GM19238 (cell line): ENCODE measurements at regions not wholly inside any gene's neighbourhood (a gene's known extent, or its start where the extent isn't known, plus 50 kb on each side); places are given as distances from the start of the nearest gene placed in this dataset.

Experiments
- DNase-seq: peaks from one replicate; pipeline ENCODE4 v3.0.0; 2011; ENCODE audit warnings: low spot score; ENCODE audit not compliant: insufficient read length

DNA sequence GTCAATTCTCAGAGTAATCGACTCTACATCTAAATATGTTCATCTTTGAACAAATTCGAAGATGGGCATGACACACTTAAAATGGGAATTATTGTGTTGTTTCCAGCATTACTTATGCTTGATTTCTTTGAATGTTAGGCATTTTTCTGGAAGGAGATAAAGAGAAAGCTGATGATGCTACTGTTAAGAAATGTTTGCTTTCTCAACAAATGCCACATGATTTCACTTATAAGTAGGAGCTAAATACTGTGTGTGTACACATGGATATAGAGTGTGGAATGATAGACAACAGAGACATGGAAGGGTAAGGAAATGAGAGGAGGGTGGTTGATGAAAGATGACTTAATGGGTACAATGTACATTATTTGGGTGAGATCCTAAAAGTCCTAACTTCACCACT lies 400.9 kb downstream of the TBL1XR1 start:
- DNase-seq, result no peak

DNA sequence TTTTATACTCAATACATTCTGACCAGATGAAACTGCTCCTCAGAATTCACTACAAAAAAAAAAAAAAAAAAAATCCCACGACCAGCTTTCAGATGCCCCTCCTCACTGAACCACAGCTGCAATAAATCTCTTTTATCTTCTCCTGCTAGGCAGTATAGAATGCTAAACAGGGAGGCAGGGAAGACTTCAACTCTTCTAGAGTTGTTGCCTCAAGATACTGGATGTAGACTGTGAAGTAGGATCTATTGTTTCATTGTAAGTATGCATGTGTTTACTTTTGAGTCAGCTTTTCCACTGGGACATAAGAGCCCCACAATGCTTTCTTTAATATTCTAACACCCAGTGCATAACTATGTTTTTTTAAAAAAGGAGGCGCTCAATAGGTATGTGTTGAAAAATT lies 401.4 kb downstream of the TBL1XR1 start:
- no peak for DNase-seq

DNA sequence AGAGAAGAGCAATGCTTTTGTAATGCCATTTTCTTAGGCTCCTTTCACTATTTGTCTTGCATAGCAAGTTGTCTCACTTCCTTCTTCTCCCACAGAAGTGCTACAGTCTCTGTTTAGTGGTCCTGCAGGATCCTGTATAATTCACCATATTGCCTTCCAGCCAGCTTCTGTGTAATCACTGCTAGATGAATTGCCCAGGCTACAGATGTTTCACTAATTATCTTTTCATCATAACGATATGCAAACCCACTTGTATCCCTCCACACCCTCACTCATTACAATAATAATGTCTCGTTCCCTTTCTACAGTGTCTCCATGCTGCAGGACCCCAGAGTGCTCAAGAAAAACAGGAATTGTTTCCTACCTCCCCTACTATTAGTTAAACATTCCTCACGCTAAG lies 402.9 kb downstream of the TBL1XR1 start:
- DNase-seq, result no peak

DNA sequence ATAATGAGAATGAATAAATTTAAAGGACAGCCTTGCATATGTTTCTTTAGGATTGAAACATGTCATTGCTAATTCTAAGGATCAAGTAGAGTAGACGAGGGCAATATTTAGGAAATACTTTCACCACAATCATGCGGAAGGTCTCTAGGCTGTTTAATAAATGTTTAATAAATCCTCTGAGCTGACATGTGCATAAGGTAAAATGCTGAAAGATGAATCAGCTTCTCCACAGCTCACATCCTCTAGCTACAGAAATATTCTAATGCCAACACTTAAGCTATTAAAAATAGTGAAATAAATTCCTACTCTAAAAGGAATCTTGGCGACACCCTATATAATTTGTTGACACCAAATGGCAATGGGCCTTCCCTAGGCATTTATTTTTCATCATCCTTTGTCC lies 407.3 kb downstream of the TBL1XR1 start:
- no peak for DNase-seq

DNA sequence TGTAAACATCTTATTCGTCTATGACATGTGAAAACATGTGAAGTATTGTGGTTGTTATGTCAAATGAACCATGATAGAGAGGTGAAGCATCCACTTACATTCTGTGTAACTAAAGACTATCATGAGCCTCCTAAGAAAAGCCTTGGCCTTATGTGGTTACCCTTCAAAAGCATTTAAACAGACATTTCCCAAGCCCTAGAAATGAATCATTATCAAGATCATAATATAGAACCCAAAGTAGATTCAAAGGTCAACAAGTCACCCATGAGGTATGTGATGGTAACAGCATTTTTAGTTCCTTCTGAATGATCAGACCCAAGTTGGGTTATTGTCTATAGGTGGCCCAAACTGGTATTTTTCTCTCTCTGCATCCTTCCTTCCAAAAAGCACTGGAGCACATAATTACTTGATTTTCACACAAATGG lies 408.0 kb downstream of the TBL1XR1 start:
- DNase-seq, result no peak

DNA sequence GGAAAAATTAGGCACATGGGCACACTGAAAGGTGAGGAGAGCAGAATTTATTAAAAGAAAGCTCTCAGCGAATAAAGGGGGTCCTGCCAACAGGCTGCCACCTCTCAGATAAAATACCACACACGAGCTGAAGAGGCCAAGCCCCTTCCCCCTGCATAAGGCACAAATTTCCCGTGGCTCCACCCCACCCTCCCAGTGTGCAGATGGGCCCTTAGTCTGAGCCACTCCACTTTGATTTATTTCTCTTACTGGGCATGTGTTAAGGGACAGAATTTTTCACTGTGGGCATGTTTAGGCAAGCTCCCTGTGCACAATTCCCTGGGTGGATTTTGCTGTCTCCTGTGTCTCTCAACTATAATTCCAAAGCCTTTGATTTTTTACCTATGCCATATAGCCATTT lies 409.8 kb downstream of the TBL1XR1 start:
- no peak for DNase-seq

DNA sequence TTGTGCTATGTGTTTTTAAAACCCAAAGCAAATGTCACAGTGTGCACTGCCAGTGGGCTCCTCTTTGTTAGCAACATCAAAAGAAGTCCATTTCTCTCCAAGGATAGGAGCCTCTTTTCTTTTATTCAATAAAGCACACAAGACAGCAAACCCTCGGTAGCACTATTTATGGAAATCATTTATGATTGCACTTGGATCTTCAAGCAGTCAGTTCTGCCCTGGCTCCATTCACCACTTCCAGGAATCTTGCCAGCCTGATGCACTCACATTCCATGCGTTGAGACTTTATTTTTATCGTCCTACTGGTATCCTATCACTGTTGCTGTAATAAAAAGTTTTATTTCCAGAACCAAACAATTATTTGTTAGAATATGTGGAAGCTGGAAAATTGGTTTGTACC lies 412.1 kb downstream of the TBL1XR1 start:
- no peak for DNase-seq

DNA sequence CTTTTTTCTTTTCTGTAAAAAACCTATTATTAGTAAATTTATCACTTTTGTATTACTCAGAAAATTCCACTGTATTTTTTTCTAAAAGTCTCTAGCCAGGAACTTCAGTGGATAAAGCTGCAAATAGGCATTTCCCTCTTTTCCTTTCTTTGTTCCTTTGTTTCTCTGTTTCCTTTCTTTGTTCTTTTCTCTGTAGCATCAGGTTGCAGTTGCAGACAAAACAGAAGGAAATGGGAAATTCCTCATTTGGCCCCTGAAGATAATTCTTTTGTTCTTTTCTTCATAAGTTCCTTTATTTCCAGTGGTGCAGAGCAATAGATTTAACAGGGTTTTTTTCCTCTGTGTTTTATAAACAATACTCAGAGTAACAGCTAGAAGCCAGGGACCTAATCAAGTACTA lies 416.5 kb downstream of the TBL1XR1 start:
- no peak for DNase-seq

DNA sequence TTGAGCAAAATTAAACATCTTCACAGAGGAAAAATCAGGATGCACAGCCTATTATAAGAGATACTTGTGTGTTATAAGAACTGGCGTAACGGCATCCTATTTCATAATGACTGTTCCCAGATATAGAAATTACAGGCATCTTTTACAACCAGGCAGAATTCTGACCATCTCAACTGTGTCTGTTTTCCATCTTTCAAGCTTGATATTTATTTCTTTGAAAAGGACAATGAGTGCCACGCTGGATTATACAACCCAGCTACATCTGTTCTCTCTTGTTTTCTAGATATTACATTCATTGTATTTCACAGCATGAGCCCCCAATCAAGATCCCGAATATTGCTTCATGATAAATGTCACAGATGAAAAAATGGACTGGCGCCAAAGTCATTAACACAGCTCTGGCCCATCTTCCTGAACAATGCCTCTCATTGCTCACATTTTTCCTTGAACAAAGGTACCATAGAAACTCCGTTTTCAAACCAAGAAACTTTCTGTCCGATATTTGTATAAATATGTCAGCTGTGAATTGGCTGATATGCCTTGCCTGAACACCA lies 420.6 kb downstream of the TBL1XR1 start:
- DNase-seq, result no peak

DNA sequence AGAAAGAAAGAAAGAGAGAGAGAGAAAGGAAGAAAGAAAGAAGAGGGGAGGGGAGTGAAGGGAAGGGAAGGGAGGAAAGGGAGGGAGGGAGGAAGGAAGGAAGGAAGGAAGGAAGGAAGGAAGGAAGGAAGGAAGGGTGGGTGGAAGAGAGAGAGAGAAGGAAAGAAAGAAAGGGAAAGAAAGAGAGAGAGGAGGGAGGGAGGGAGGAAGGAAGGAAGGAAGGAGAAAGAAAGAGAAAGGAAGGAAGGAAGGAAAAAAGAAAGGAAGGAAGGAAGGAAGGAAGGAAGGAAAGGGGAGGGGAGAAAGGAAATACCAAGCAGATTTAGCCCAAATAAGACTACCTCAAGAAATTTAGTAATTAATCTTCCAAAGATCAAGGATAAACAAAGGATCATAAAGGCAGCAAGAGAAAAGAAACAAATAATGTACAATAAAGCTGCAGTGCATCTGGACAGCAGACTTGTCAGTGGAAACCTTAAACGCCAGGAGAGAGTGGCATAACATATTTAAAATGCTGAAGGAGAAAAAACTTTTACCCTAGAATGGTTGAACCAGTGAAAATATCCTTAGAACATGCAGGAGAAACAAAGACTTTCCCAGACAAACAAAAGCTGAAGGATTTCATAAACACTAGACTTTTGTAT lies 427.6 kb downstream of the TBL1XR1 start:
- no peak for DNase-seq

DNA sequence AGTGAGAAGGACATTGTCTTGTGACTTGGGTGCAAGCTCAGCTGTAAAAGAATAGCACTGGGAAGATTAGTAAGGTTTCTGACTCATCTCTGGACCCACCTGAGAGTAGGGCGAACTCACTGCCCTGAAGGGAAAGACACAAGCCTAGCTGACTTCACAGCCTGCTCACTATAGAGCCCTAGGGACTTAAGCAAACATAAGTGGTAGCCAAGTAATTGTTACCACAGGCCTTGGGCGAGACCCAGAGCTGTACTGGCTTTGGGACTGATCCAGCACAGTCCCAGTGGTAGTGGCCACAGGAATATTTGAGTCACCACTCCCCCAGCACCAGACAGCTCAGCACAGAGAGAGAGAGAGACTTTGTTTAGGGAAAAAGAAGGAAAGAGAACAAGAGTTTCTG lies 429.9 kb downstream of the TBL1XR1 start:
- DNase-seq, result no peak

DNA sequence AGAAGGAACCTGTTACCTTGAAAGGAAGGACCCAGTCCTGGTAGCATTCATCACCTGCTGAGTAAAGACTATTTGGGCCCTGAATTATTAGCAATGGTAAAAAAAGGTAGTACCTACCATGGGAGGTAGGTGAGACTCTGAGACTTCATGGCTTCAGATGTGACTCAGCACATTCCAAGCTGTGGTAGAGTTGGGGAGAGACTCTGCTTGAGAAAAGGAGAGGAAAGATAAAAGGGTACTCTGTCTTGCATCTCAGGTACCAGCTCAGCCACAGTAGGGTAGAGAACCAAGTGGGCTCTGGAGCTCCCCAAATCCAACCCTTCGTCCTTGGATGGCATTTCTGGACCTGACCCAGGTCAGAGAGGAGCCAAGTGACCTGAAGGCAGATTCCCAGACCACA lies 430.4 kb downstream of the TBL1XR1 start:
- no peak for DNase-seq

DNA sequence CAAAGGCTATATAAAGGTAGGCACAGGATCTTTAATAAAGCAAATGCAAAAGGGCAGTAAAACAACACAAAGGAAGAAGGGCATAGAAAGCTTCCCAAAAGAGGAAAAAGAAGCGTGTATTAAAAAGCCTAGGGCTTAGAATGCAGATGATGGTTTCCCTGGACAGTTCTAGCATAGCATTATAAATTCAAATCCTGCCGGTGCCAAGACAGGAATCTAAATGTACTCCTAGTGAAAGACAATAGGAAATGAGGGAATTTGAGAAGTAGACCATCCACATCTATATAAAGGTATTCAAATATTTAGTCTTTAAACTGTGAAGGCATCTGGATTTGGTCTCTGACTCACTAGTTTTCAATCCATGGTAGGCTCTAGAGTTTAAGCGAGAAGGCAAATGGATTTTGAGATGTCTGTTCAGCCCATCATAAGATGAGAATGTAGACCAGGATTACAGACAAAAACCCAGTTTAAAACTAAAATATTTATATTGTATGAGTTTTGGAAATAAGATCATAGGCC lies 431.8 kb downstream of the TBL1XR1 start:
- DNase-seq, result no peak

DNA sequence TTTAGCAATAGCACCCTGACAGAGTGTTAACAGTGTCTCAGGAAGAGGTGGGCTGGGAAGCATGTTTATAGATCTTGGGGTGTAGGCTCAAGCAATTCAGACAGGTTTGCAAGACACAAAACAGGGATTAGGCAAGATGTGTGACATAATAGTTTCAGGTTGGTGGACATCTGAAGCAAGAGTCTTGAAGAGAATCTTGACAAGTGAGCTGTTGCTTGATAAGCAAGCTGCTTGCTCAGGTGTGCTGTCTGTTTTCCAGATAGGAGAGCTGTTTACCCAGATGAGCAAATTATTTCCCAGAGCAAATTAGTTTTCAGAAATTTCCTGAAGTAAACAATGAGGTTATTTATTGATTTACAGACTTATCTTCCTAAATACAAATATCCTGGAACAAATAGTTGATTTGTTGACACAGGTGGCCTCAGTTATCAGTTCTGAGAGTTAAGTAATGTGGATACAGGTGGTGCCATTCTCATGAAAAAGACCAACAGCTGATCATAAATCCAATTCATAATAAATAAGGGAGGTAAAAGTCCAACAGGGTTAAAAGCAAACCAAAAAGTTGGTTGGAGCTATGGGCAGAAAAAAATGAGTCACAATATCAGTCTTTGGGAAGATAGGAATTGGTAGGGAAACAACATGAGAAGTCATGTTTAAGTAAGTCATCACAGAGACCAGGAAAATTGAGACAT lies 437.3 kb downstream of the TBL1XR1 start:
- DNase-seq, result no peak

DNA sequence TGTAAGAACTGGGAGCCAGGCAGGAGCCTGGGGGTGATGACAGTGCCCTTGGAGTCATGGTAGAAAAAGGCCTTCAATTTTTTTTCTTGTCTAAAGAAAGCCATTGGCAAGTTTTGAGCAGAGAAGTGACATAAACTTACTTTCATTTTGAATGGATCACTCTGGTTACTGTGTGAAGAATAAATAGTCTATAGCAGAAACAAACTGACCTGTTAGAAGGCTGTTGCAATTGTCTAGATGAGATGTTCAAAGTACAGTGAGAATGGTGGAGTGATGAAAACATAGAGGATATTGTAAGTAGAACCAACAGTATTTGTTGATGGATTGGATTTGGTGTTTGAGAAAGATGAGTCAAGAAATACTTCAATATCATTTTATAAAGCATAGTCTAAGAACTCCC lies 439.9 kb downstream of the TBL1XR1 start:
- DNase-seq, result no peak

DNA sequence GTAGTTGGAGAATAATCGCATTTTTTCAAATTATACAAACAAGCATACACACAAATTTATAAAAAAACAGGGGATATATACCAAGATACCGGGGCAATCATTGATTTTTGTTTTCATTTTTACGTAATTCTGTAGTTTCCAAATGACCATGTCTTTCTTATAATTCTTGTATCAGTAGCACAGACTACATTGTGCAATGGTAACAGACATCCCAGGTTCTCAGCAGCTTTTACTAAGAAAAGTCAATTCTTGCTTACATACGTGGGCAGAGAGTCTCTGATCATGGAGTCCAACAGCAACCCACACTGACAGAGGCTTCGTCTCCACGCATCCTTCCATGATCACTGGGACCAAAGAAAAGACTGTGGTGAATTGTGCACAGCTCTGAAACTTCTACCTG lies 441.3 kb downstream of the TBL1XR1 start:
- no peak for DNase-seq

DNA sequence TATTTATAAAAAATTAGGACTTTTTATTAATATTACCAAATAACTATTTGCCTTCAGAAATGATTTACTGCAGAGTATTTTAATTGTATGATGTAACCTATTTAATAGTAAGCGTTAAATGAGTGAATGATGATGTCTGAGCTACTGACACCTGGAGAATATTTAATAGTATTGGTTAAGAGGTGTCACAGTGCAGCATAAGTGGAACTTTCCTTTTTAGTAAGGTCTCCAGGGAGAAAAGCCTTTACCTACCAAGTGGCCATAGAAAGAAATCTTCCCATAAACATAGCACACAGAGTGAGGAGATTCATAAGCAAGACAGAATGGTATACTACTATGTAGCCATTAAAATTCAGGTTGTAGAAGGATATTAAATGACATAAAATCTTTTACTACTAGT lies 441.7 kb downstream of the TBL1XR1 start:
- no peak for DNase-seq

DNA sequence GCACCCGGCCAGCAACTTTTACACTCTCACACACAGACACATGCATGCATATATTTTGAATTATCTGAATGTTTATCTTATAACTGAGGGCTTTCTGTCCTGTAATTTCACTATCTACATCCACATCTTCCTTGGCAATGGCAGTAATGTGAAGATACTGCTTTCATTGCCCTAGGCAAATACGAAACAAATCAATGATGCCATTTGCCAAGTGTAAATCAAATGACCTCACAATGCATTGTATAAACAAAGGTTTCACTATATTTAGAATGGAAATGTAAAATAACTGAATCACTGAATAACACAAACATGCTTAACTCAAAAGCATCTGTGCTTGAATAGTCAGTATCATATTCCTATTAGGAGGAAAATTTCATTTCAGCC lies 455.6 kb downstream of the TBL1XR1 start:
- no peak for DNase-seq

DNA sequence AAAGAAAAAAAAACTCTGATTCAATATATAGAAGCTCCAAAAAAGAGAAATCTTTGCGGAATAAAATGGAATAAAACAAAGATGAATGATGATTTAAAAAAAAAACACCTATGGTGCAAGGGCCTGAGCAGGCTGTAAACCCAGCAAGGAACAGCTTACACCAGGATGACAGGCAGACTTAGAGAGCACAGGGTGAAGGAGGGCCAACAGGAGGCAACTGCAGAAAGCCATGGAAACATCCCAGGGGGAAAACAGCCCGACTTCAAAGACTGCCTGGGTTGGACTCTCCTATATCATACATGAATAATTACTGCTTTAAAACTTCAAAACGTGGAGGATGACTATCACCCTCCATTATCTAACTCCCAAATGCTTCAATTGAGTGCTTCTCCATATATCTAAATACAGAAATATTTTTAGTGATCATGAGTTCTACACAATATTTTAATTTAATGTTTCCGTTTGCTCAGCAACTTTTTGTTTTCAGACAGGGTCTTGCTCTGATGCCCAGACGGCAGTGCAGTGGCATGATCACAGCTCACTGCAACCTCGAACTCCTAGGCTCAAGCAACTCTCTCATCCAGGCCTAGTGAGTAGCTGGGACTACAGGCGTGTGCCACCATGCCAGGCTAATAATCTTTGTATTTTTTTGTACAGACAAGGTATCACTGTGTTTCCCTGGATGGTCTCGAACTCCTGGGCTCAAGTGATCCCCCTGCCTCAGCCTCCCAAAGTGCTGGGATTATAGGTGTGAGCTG lies 456.2 kb downstream of the TBL1XR1 start:
- no peak for DNase-seq

DNA sequence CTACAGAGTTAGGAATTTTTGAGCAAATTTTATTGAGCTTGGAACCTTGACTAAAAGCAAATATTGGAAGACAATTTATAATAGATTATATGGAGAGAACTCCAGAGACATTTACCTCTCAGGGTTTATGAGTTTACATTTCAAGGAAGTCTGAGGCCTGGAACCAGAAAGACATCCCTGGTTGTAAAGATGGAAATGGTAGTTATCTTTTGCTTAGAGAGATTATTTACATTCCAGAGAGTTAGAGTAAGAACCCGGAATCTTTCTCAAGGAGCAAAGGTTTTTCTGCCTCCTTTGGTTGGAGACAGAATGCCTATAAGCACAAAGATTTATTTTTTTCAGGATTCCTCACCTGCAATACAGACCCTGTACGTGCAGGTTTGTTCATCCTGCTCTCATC lies 458.1 kb downstream of the TBL1XR1 start:
- DNase-seq, result no peak

DNA sequence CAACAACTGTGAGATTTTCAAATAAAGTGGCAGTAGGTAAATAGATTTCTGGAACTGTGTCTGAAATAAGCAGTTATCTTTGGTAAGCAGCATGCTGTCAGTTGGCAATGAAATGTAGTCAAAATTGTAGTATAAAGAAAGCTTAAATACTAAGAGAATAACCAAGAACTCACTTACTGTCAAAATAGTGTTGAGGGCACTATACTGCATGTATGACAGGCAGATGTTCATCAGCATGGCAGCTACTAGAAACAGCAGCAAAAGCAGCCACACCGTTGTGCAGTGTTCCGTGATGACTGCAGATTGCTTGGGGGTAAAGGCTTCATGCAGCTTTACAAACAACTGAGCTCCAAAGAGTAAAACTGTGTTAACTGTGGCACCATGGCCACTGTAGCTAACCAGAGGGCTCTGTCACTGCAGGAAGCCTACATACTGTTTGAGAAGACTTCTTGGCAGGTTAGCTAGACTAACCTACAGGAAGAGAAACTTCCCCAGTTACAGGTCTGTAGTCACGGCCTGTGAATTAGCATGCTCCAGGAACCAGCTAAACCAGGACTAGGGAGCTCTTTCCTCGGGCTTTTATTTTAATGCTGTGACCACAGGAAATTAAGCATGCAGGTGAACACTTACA lies 459.7 kb downstream of the TBL1XR1 start:
- DNase-seq, result no peak

DNA sequence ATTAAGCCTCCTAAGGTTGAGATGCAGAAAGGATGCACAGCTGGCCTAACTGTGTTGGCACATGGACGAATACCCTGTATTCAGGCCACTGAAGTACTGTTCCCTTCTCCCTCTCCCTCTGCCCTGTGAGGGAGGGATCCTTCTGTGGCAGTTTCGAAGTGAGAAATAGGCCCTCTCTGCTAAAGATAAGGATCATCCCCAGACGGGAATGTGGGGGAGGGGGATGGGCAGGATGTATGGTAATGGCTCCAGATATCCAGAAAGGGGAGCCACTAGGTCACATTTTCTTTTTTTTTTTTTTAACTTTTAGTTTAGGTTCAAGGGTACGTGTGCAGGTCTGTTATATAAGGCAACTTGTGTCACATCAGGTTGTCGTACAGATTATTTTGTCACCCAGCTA lies 463.1 kb downstream of the TBL1XR1 start:
- DNase-seq, result no peak
